GM12872 (cell line): ENCODE measurements at regions not wholly inside any gene's neighbourhood (a gene's known extent, or its start where the extent isn't known, plus 50 kb on each side); places are given as distances from the start of the nearest gene placed in this dataset.

Experiments
- CTCF ChIP-seq: IDR thresholded peaks from 3 replicates; pipeline ENCODE4 v1.5.1; 2011; ENCODE audit warnings: low read depth, mild to moderate bottlenecking, low read length, moderate library complexity; ENCODE audit not compliant: insufficient read depth

GRCh38 chr9:72443855-72444254 is 77.6 kb upstream of the TMC1 start:
- TF ChIP-seq CTCF: peak; percentile 27; the same call in 1 of the 3 replicates

GRCh38 chr9:72441848-72442607 is 77.0 kb upstream of the ZFAND5 start:
- TF ChIP-seq CTCF: no peak

GRCh38 chr9:72440992-72441847 is 76.2 kb upstream of the ZFAND5 start:
- TF ChIP-seq CTCF: no peak

- TF ChIP-seq CTCF: no peak
These were observed 75.4 kb upstream of the ZFAND5 start for GRCh38 chr9:72440378-72440777.

GRCh38 chr9:72431036-72431435 is 66.0 kb upstream of the ZFAND5 start:
- no peak for TF ChIP-seq CTCF

GRCh38 chr9:72428329-72428728 is 63.3 kb upstream of the ZFAND5 start:
- no peak for TF ChIP-seq CTCF

- TF ChIP-seq CTCF: no peak
These were observed 62.8 kb upstream of the ZFAND5 start for GRCh38 chr9:72427801-72428200.
